ENCODE measurements at regions not wholly inside any gene's neighbourhood (a gene's known extent, or its start where the extent isn't known, plus 50 kb on each side); places are given as distances from the start of the nearest gene placed in this dataset.

- no peaks in the 10 kb centered on the region; the same call in 2 of the 3 replicates for H3K9me3 ChIP-seq (replicated peaks; ENCODE audit: control insufficient read depth, insufficient read depth, low read length)
- H3K79me2 ChIP-seq (ENCODE audit: control insufficient read depth, insufficient read depth, low read length) = no peaks in the 10 kb centered on the region
- H3K4me1 ChIP-seq (ENCODE audit: control insufficient read depth, insufficient read depth, low read length) = no peaks in the 10 kb centered on the region
- ATAC-seq (peak; percentile 61), FAIRE-seq (no peak), DNase-seq (ENCODE audit: low read depth, low spot score) (no peak)
- ChIA-PET RAD21 (ENCODE audit: unreplicated experiment) (no interaction called here), SMC1A (ENCODE audit: uncharacterized antibody, unreplicated experiment) (no interaction called here), CTCF (no interaction called here), POLR2A (no interaction called here)
- no peak overlapping the region for H2AFZ ChIP-seq (ENCODE audit: control insufficient read depth, low read depth, low read length)
- WGBS (ENCODE audit: insufficient coverage, insufficient replicate concordance, low lambda C conversion rate, missing lambda C conversion rate) = 65% methylated on average over 1 of the region's 1 CpG
- no peaks in the 10 kb centered on the region for H4K20me1 ChIP-seq (ENCODE audit: control insufficient read depth, insufficient read depth)
- no peak overlapping the region for H3K4me2 ChIP-seq (ENCODE audit: control insufficient read depth, insufficient read depth)
- H3K4me3 ChIP-seq = no peak overlapping the region
- intact Hi-C loops (cut with micrococcal nuclease; ENCODE audit: unreplicated experiment) = no loop called here
- no peaks in the 10 kb centered on the region for H3K36me3 ChIP-seq (ENCODE audit: control insufficient read depth in 2 of 2, insufficient read depth in 2 of 2, low read length in 1 of 2)
- H3K27me3 ChIP-seq (replicated peaks in 1 of 2; ENCODE audit: control insufficient read depth in 2 of 2, insufficient read depth in 2 of 2, low read length in 1 of 2) = no peaks in the 10 kb centered on the region
- TF ChIP-seq SMC3 (IDR thresholded peaks at IDR 0.05; ENCODE audit: borderline replicate concordance, low read length) (no peak), SP1 (IDR thresholded peaks at IDR 0.05; ENCODE audit: low read depth, low read length) (no peak), ZNF384 (IDR thresholded peaks at IDR 0.05; ENCODE audit: borderline replicate concordance, low read depth, low read length) (no peak)
- no peak overlapping the region for H3K9ac ChIP-seq (ENCODE audit: control insufficient read depth, insufficient read depth, low read length)
- no TSS peak for BruUV-seq (replicated peaks)
- no peak overlapping the region for H3K27ac ChIP-seq (ENCODE audit: control insufficient read depth, insufficient read depth)
- in situ Hi-C loops (cut with MboI) = no loop called here
Measured at GRCh38 chr2:189341077-189341476, 100.2 kb upstream of the WDR75 start.

- ChIA-PET CTCF (no interaction called here), RAD21 (ENCODE audit: unreplicated experiment) (no interaction called here), SMC1A (ENCODE audit: uncharacterized antibody, unreplicated experiment) (interaction anchor here (1.2 kb wide), 1 partner anchor 9 kb away, joined by 3 read pairs; no protein-coding TSS in a partner anchor), POLR2A (no interaction called here)
- Histone ChIP-seq H3K4me1 (ENCODE audit: control insufficient read depth, insufficient read depth, low read length) (no peaks in the 10 kb centered on the region), H3K4me3 (no peak overlapping the region), H4K20me1 (ENCODE audit: control insufficient read depth, insufficient read depth) (no peaks in the 10 kb centered on the region), H3K4me2 (ENCODE audit: control insufficient read depth, insufficient read depth) (no peak overlapping the region), H3K9ac (ENCODE audit: control insufficient read depth, insufficient read depth, low read length) (no peak overlapping the region), H3K36me3 (ENCODE audit: control insufficient read depth in 2 of 2, insufficient read depth in 2 of 2, low read length in 1 of 2) (no peaks in the 10 kb centered on the region), H3K27me3 (replicated peaks in 1 of 2; ENCODE audit: control insufficient read depth in 2 of 2, insufficient read depth in 2 of 2, low read length in 1 of 2) (no peaks in the 10 kb centered on the region), H3K79me2 (ENCODE audit: control insufficient read depth, insufficient read depth, low read length) (no peaks in the 10 kb centered on the region), H3K9me3 (replicated peaks; ENCODE audit: control insufficient read depth, insufficient read depth, low read length) (no peaks in the 10 kb centered on the region; the same call in 2 of the 3 replicates), H3K27ac (ENCODE audit: control insufficient read depth, insufficient read depth) (no peak overlapping the region), H2AFZ (ENCODE audit: control insufficient read depth, low read depth, low read length) (no peak overlapping the region)
- DNase-seq (ENCODE audit: low read depth, low spot score) (no peak), FAIRE-seq (no peak), ATAC-seq (no peak)
- BruUV-seq (replicated peaks) = no TSS peak
- 28% methylated on average over 2 of the region's 2 CpGs for WGBS (ENCODE audit: insufficient coverage, insufficient replicate concordance, low lambda C conversion rate, missing lambda C conversion rate)
- in situ Hi-C loops (cut with MboI) (no loop called here), intact Hi-C loops (cut with micrococcal nuclease; ENCODE audit: unreplicated experiment) (no loop called here)
- TF ChIP-seq CBX3 (IDR thresholded peaks at IDR 0.05; ENCODE audit: borderline replicate concordance, low read depth) = no peak
- no peak for TF ChIP-seq CHD1 (IDR thresholded peaks at IDR 0.05; ENCODE audit: low read depth, low read length)
- TF ChIP-seq CTCF (IDR thresholded peaks at IDR 0.05 in 2 of 3, conservative IDR thresholded peaks at IDR 0.05 in 1 of 3; ENCODE audit: control insufficient read depth in 2 of 3, extremely low read depth in 1 of 3, insufficient read depth in 1 of 3, low read depth in 3 of 3, low read length in 3 of 3) = no peak
- TF ChIP-seq ZBTB40 (IDR thresholded peaks at IDR 0.05; ENCODE audit: borderline replicate concordance) = no peak
- TF ChIP-seq SMC3 (IDR thresholded peaks at IDR 0.05; ENCODE audit: borderline replicate concordance, low read length) = no peak
- TF ChIP-seq ZBTB33 (IDR thresholded peaks at IDR 0.05) = no peak
- no peak for TF ChIP-seq WRNIP1 (IDR thresholded peaks at IDR 0.05; ENCODE audit: borderline replicate concordance, low read depth, low read length)
Measured at GRCh38 chr2:189344043-189344442, 97.2 kb upstream of the WDR75 start.

All from GM12878 (cell line).